PC-3 (cell line): ENCODE measurements at regions not wholly inside any gene's neighbourhood (a gene's known extent, or its start where the extent isn't known, plus 50 kb on each side); places are given as distances from the start of the nearest gene placed in this dataset.

ENCODE experiments used
- ATAC-seq: fragments of 200-7000 bp; cut with Tn5 transposase; 2 replicates; pipeline ENCODE4 v1.9.1; 2020; ENCODE audit warnings: mild to moderate bottlenecking, moderate library complexity
- BruUV-seq: library from RNA; stranded (reverse); fragments of 400-500 nt; replicated peaks from 2 replicates; lab custom pipeline; 2021; lab: Mats Ljungman, UMichigan
- CTCF ChIA-PET: fragments of 300-600 bp; sonication (Branson Sonifier 250); formaldehyde crosslinking; loops from one replicate; lab custom pipeline; 2022; ENCODE audit warnings: antibody characterized with exemption; lab: Charles Lee
- POLR2A ChIA-PET: fragments of 300-600 bp; sonication (Branson Sonifier 250); formaldehyde crosslinking; loops from one replicate; lab custom pipeline; 2022; ENCODE audit warnings: antibody characterized with exemption; ENCODE audit not compliant: unreplicated experiment; lab: Charles Lee
- DNase-seq: peaks from one replicate; pipeline ENCODE4 v3.0.0-alpha.2; 2015
- H2AFZ ChIP-seq: fragments of 300-600 bp; sonication (generic); 2 replicates; pipeline ENCODE4 v1.6.0; 2016; ENCODE audit warnings: antibody characterized with exemption, low read length
- H3F3A ChIP-seq: fragments of 300-600 bp; sonication (generic); one replicate; pipeline ENCODE4 v1.6.0; 2017; ENCODE audit warnings: antibody characterized with exemption, low read length, control low read depth, mild to moderate bottlenecking; ENCODE audit not compliant: unreplicated experiment
- H3K27ac ChIP-seq: fragments of 300-600 bp; sonication (generic); 2 replicates; pipeline ENCODE4 v1.5.1; 2016; ENCODE audit warnings: mild to moderate bottlenecking, low read length
- H3K27me3 ChIP-seq: fragments of 300-600 bp; sonication (generic); 2 replicates; pipeline ENCODE4 v1.6.1; 2016; ENCODE audit warnings: low read length, mixed read lengths
- H3K36me3 ChIP-seq: fragments of 300-600 bp; sonication (generic); 2 replicates; pipeline ENCODE4 v1.6.1; 2016; ENCODE audit warnings: low read depth, mixed run types, low read length, mixed read lengths
- H3K4me1 ChIP-seq: fragments of 300-600 bp; sonication (generic); 2 replicates; pipeline ENCODE4 v1.5.1; 2016; ENCODE audit warnings: low read length; ENCODE audit not compliant: insufficient read depth
- H3K4me2 ChIP-seq: fragments of 300-600 bp; sonication (generic); 2 replicates; pipeline ENCODE4 v1.6.0; 2016; ENCODE audit warnings: low read length
- H3K4me3 ChIP-seq: fragments of 300-600 bp; sonication (generic); 2 replicates; pipeline ENCODE4 v1.5.1; 2016; ENCODE audit warnings: mild to moderate bottlenecking, low read length, mixed read lengths
- H3K79me2 ChIP-seq: fragments of 300-600 bp; sonication (generic); 2 replicates; pipeline ENCODE4 v1.6.1; 2017; ENCODE audit warnings: low read length, mixed read lengths
- H3K9ac ChIP-seq: fragments of 300-600 bp; sonication (generic); 2 replicates; pipeline ENCODE4 v1.6.0; 2016; ENCODE audit warnings: mild to moderate bottlenecking, low read length
- H3K9me2 ChIP-seq: fragments of 300-600 bp; sonication (generic); replicated peaks from 2 replicates; pipeline ENCODE4 v1.6.1; 2016; ENCODE audit warnings: mixed run types, low read length, mixed read lengths
- H3K9me3 ChIP-seq: fragments of 300-600 bp; sonication (generic); 2 replicates; pipeline ENCODE4 v1.6.1; 2016; ENCODE audit warnings: low read length, mixed read lengths
- H4K20me1 ChIP-seq: fragments of 300-600 bp; sonication (generic); 2 replicates; pipeline ENCODE4 v1.6.1; 2016; ENCODE audit warnings: low read length, mixed read lengths
- CTCF ChIP-seq: fragments of 300-600 bp; sonication (generic); conservative IDR thresholded peaks from 2 replicates; pipeline ENCODE4 v1.5.1; 2017; ENCODE audit warnings: antibody characterized with exemption, low read depth, mild to moderate bottlenecking, low read length
- EZH2 ChIP-seq: fragments of 300-600 bp; sonication (generic); IDR thresholded peaks from one replicate; pipeline ENCODE4 v1.6.1; 2017; ENCODE audit warnings: antibody characterized with exemption, mild to moderate bottlenecking, low read length; ENCODE audit not compliant: unreplicated experiment
- EZH2phosphoT487 ChIP-seq: fragments of 300-600 bp; sonication (generic); IDR thresholded peaks from 2 replicates; pipeline ENCODE4 v1.6.1; 2018; ENCODE audit warnings: mild to moderate bottlenecking, antibody characterized with exemption, low read length, borderline replicate concordance
- intact Hi-C: fragments of 100-400 bp; cut with micrococcal nuclease; formaldehyde crosslinking; loops from 2 replicates; pipeline ENCODE4 v1.9.0; 2023

GRCh38 chr14:61872452-61872851 lies 110.2 kb downstream of the SNAPC1 start:
- Histone ChIP-seq H2AFZ (no peak overlapping the region), H3F3A (peaks cover 10% of the 10 kb centered on the region), H3K79me2 (no peaks in the 10 kb centered on the region), H3K4me1 (peaks cover 7% of the 10 kb centered on the region), H3K9me2 (no peaks in the 10 kb centered on the region), H3K27ac (no peak overlapping the region), H3K9me3 (peaks cover 10% of the 10 kb centered on the region), H4K20me1 (no peaks in the 10 kb centered on the region), H3K27me3 (no peaks in the 10 kb centered on the region), H3K9ac (no peak overlapping the region), H3K4me3 (no peak overlapping the region), H3K4me2 (no peak overlapping the region), H3K36me3 (0 out of 2 replicates have a peak, but pooled peaks cover 6% of the 10 kb centered on the region)
- no peak for TF ChIP-seq EZH2phosphoT487
- TF ChIP-seq CTCF = no peak
- no peak for TF ChIP-seq EZH2
- ATAC-seq (no peak), DNase-seq (no peak)
- POLR2A ChIA-PET = no interaction called here
- intact Hi-C loops = no loop called here
- no TSS peak for BruUV-seq
- CTCF ChIA-PET = no interaction called here

DNA sequence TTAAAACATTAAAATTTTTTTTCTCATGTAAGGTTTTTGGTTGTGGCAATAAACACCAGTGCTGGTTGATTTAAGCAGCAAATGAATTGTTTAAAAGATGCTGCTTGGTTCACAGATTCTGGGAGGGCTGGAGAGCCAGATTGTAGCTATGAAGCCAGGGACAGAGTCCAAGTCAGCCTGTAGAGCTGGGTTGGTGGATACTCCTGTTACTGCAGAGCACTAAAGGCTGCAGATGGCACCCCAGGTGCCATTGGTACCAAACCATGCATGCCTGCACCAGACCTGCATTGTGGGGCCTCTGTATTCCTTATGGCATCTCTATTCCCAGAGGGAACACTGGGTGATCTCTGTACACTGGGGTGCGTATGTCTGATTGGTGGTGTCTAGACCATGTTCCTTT lies 113.3 kb downstream of the SNAPC1 start:
- Histone ChIP-seq H3K79me2 (no peaks in the 10 kb centered on the region), H3K27me3 (no peaks in the 10 kb centered on the region), H3K4me2 (no peak overlapping the region), H3K4me3 (no peak overlapping the region), H3K9me2 (no peaks in the 10 kb centered on the region), H3K36me3 (0 out of 2 replicates have a peak, but pooled peaks cover under 1% of the 10 kb centered on the region), H3K9ac (no peak overlapping the region), H4K20me1 (no peaks in the 10 kb centered on the region), H3K27ac (no peak overlapping the region), H3K4me1 (no peaks in the 10 kb centered on the region), H3F3A (no peaks in the 10 kb centered on the region), H3K9me3 (peaks cover 4% of the 10 kb centered on the region; the same call in 1 of the 2 replicates), H2AFZ (no peak overlapping the region)
- DNase-seq (no peak), ATAC-seq (no peak)
- no TSS peak for BruUV-seq
- intact Hi-C loops = no loop called here
- TF ChIP-seq EZH2 (no peak), CTCF (no peak), EZH2phosphoT487 (no peak)
- ChIA-PET CTCF (no interaction called here), POLR2A (no interaction called here)

DNA sequence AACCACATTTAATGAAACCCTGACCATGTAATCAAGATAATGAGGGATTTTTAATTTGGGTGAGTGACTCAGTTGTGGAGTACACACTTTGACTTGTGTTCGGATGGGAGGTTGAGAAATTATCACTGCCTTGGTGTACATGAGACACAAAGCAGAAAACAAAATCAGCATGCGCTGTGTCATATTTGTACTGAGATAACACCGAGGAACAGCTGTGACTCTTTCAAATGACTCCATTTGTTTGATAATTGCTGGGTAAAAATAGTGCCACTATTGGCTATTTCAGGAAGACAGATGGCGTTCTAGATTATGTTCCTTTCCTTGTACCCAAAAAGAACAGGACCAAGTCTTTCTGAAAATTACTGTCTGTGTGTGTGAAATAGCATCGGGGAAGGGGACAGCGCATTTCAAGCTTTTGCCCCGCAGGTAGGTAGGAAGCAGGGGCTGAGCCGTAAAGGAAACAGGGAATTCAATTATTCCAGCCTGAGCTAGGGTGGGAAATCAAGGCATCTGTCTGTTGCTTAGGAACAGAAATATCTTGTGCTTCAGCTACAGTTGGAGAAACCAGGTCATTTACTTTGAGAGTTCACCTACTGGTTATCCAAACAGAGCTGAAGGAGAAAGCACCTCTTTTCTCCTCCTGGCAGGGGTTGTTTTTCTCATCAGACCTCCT lies 114.3 kb downstream of the SNAPC1 start:
- DNase-seq = no peak
- ATAC-seq = no peak
- BruUV-seq = no TSS peak
- Histone ChIP-seq H2AFZ (no peak overlapping the region), H4K20me1 (no peaks in the 10 kb centered on the region), H3K27me3 (no peaks in the 10 kb centered on the region), H3K9ac (no peak overlapping the region), H3K79me2 (no peaks in the 10 kb centered on the region), H3K4me2 (no peak overlapping the region), H3K27ac (no peak overlapping the region), H3F3A (no peaks in the 10 kb centered on the region), H3K36me3 (no peaks in the 10 kb centered on the region), H3K4me3 (no peak overlapping the region), H3K4me1 (no peaks in the 10 kb centered on the region), H3K9me3 (no peaks in the 10 kb centered on the region), H3K9me2 (no peaks in the 10 kb centered on the region)
- TF ChIP-seq EZH2phosphoT487 (no peak), CTCF (no peak), EZH2 (no peak)
- intact Hi-C loops = no loop called here
- ChIA-PET CTCF (interaction anchor here (0.7 kb wide), 2 partner anchors 116 to 1298 kb away, joined by 3 read pairs; no protein-coding TSS in a partner anchor), POLR2A (no interaction called here)
